CD4-positive, alpha-beta memory T cell (primary cell): ENCODE measurements at regions not wholly inside any gene's neighbourhood (a gene's known extent, or its start where the extent isn't known, plus 50 kb on each side); places are given as distances from the start of the nearest gene placed in this dataset.

Source experiments
- CTCF ChIA-PET: fragments of 350-600 bp; sonication (Branson Sonifier 250); formaldehyde crosslinking; loops from one replicate; lab custom pipeline; 2021; ENCODE audit warnings: inconsistent platforms; ENCODE audit not compliant: partially characterized antibody; lab: Charles Lee
- POLR2A ChIA-PET: fragments of 350-600 bp; sonication (Branson Sonifier 250); formaldehyde crosslinking; loops from one replicate; lab custom pipeline; 2021; ENCODE audit not compliant: partially characterized antibody; lab: Charles Lee
- DNase-seq, 5 donors: peaks; one replicate each; pipeline versions ENCODE4 v3.0.0 to v3.0.0-alpha.2; 2020 to 2022; ENCODE audit warnings: mixed read lengths in 1 of 5
- H3K27ac ChIP-seq: one replicate; pipeline ENCODE4 v1.7.0; 2013; ENCODE audit warnings: low read depth, low read length
- H3K27me3 ChIP-seq: 2 replicates; pipeline ENCODE4 v1.7.0; 2013; ENCODE audit warnings: mild to moderate bottlenecking, low read length, moderate library complexity; ENCODE audit not compliant: insufficient read depth
- H3K36me3 ChIP-seq: 2 replicates; pipeline ENCODE4 v1.7.0; 2013; ENCODE audit warnings: mild to moderate bottlenecking, low read length, moderate library complexity; ENCODE audit not compliant: insufficient read depth
- H3K4me1 ChIP-seq: 2 replicates; pipeline ENCODE4 v1.7.0; 2013; ENCODE audit warnings: mild to moderate bottlenecking, low read length, moderate library complexity; ENCODE audit not compliant: insufficient read depth
- H3K4me3 ChIP-seq, 2 donors: one replicate each; pipeline ENCODE4 v1.7.0; 2013; ENCODE audit warnings: low read length in 2 of 2, mild to moderate bottlenecking in 1 of 2
- H3K9me3 ChIP-seq, 2 donors: one replicate each; pipeline ENCODE4 v1.7.0; 2013; ENCODE audit warnings: low read length in 2 of 2, control low read depth in 1 of 2; ENCODE audit not compliant: control insufficient read depth in 1 of 2
- H3K27ac Mint-ChIP-seq, 7 donors: one replicate each; pipeline ENCODE4 v1.8.0; 2020 to 2021; ENCODE audit warnings: mixed read lengths in 7 of 7, mild to moderate bottlenecking in 6 of 7, inconsistent platforms in 3 of 7, moderate library complexity in 3 of 7
- H3K27me3 Mint-ChIP-seq, 2 donors: one replicate each; pipeline ENCODE4 v1.8.0; 2020 to 2021; ENCODE audit warnings: mixed read lengths in 2 of 2
- H3K36me3 Mint-ChIP-seq, 2 donors: one replicate each; pipeline ENCODE4 v1.8.0; 2020 to 2021; ENCODE audit warnings: mixed read lengths in 2 of 2, inconsistent platforms in 1 of 2, mild to moderate bottlenecking in 1 of 2
- H3K4me1 Mint-ChIP-seq, 4 donors: one replicate each; pipeline ENCODE4 v1.8.0; 2020 to 2021; ENCODE audit warnings: mixed read lengths in 4 of 4, mild to moderate bottlenecking in 1 of 4
- H3K4me3 Mint-ChIP-seq, 8 donors: one replicate each; pipeline ENCODE4 v1.8.0; 2020 to 2021; ENCODE audit warnings: mixed read lengths in 8 of 8, mild to moderate bottlenecking in 7 of 8, moderate library complexity in 6 of 8, inconsistent platforms in 3 of 8
- H3K9me3 Mint-ChIP-seq, 8 donors: one replicate each; pipeline ENCODE4 v1.8.0; 2020 to 2021; ENCODE audit warnings: mixed read lengths in 8 of 8, mild to moderate bottlenecking in 5 of 8, inconsistent platforms in 3 of 8, moderate library complexity in 1 of 8
- intact Hi-C: fragments of 100-400 bp; cut with micrococcal nuclease; formaldehyde crosslinking; loops from one replicate; pipeline ENCODE4 v1.15.1; 2023

- H3K9me3 ChIP-seq = no peaks in the 10 kb centered on the region
- ChIA-PET CTCF (no interaction called here), POLR2A (no interaction called here)
- Mint-ChIP-seq H3K36me3 (no peaks in the 10 kb centered on the region), H3K4me3 (no peak overlapping the region), H3K4me1 (no peaks in the 10 kb centered on the region), H3K9me3 (peaks cover 0 to 3% (median 0%) of the 10 kb centered on the region in 8 donors), H3K27ac (no peak overlapping the region), H3K27me3 (peaks cover 5 to 12% of the 10 kb centered on the region in 2 donors)
- H3K27me3 ChIP-seq = no peaks in the 10 kb centered on the region
- no peak overlapping the region for H3K27ac ChIP-seq
- DNase-seq = no peak
- H3K36me3 ChIP-seq = no peaks in the 10 kb centered on the region
- H3K4me3 ChIP-seq = no peak overlapping the region
- intact Hi-C loops = no loop called here
- no peaks in the 10 kb centered on the region for H3K4me1 ChIP-seq
Observed at GRCh38 chr2:144703852-144704708, 184.2 kb upstream of the ZEB2 start.

DNA sequence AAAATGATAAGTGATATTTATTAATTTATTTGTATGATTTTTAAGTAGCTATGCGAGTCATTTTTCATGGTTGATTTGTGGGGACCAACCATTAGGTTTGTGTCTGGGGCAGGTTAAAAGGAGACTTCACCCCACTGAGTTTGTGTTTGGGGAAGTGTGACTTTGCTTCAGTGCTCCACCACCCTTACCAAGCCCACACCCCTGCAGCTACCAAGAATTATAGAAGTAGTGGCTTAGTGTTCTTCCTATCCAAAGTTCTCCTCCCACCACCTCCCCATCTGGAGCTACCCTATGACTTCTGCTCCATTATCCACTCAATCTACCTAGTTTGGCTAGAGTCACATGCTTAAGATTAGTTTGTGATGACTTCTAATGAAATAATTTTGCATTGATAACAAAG, 182.1 kb upstream of the ZEB2 start:
- H3K4me3 Mint-ChIP-seq = no peak overlapping the region
- DNase-seq = no peak
- Histone ChIP-seq H3K27ac (no peak overlapping the region), H3K36me3 (no peaks in the 10 kb centered on the region), H3K4me1 (no peaks in the 10 kb centered on the region), H3K9me3 (no peaks in the 10 kb centered on the region), H3K27me3 (no peaks in the 10 kb centered on the region), H3K4me3 (no peak overlapping the region)
- H3K27ac Mint-ChIP-seq = no peak overlapping the region
- peaks cover 0 to 3% (median 0%) of the 10 kb centered on the region in 8 donors for H3K9me3 Mint-ChIP-seq
- no peaks in the 10 kb centered on the region for H3K4me1 Mint-ChIP-seq
- POLR2A ChIA-PET = no interaction called here
- peaks cover 4 to 11% of the 10 kb centered on the region in 2 donors for H3K27me3 Mint-ChIP-seq
- intact Hi-C loops = no loop called here
- CTCF ChIA-PET = no interaction called here
- H3K36me3 Mint-ChIP-seq = no peaks in the 10 kb centered on the region

DNA sequence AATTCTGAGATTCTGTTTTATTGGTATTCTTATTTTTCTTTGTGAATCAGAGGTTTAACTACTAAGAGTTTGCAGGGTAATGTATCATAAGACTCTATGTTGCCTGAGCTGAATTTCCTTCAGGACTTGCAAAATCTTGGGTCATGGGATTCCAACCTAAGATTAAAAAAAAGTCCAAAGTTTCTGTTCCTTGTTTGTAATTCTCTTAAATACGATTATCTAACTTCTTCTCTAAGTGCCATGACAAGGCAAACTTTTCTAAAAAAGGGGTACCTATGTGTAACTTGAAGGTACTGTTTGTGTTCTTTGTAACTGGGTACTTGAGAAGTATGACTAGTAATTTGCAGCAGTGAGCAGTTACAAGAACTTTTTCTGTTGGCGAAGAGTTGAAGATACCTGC, 181.3 kb upstream of the ZEB2 start:
- Mint-ChIP-seq H3K27ac (peak overlapping the region in 1 of 7 donors; percentile 39), H3K36me3 (no peaks in the 10 kb centered on the region), H3K9me3 (peaks cover 0 to 3% (median 0%) of the 10 kb centered on the region in 8 donors), H3K4me3 (no peak overlapping the region), H3K27me3 (peaks cover 4 to 11% of the 10 kb centered on the region in 2 donors), H3K4me1 (no peaks in the 10 kb centered on the region)
- Histone ChIP-seq H3K36me3 (no peaks in the 10 kb centered on the region), H3K4me1 (no peaks in the 10 kb centered on the region), H3K27me3 (no peaks in the 10 kb centered on the region), H3K9me3 (no peaks in the 10 kb centered on the region), H3K4me3 (no peak overlapping the region), H3K27ac (no peak overlapping the region)
- POLR2A ChIA-PET = no interaction called here
- intact Hi-C loops = no loop called here
- DNase-seq = no peak
- CTCF ChIA-PET = no interaction called here

DNA sequence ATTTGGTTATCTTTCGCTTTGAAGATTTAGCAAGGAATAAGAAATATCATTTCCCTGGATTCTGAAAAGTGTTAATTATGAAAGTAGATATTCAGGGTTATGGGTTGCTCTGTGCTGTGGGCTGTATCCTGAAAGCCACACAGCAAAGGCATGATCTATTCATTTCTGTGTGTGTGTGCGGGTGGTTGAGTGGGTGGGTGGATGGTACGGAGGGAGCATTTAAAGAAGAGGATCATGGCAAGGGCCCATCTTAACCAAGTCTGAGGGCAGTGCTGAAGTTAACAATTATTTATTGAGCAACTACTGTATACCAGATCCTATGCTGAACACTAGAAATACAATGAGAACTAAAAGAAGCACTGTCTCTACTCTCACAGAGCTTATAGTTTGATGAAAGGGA, 178.2 kb upstream of the ZEB2 start:
- H3K4me1 ChIP-seq = no peaks in the 10 kb centered on the region
- Mint-ChIP-seq H3K27me3 (peaks cover 1 to 5% of the 10 kb centered on the region in 2 donors), H3K9me3 (peaks cover 0 to 3% (median 0%) of the 10 kb centered on the region in 8 donors), H3K4me1 (no peaks in the 10 kb centered on the region), H3K4me3 (no peak overlapping the region), H3K27ac (no peak overlapping the region), H3K36me3 (no peaks in the 10 kb centered on the region)
- H3K27ac ChIP-seq = no peak overlapping the region
- no peaks in the 10 kb centered on the region for H3K36me3 ChIP-seq
- H3K9me3 ChIP-seq = no peaks in the 10 kb centered on the region
- intact Hi-C loops = no loop called here
- H3K27me3 ChIP-seq = no peaks in the 10 kb centered on the region
- no peak overlapping the region for H3K4me3 ChIP-seq
- CTCF ChIA-PET = no interaction called here
- DNase-seq = no peak
- POLR2A ChIA-PET = no interaction called here

- Histone ChIP-seq H3K4me3 (no peak overlapping the region), H3K27me3 (no peaks in the 10 kb centered on the region), H3K9me3 (no peaks in the 10 kb centered on the region), H3K36me3 (no peaks in the 10 kb centered on the region), H3K4me1 (no peaks in the 10 kb centered on the region), H3K27ac (no peak overlapping the region)
- no peak overlapping the region for H3K27ac Mint-ChIP-seq
- H3K4me1 Mint-ChIP-seq = no peaks in the 10 kb centered on the region
- H3K27me3 Mint-ChIP-seq = peaks cover 0 to 3% of the 10 kb centered on the region in 2 donors
- no peak overlapping the region for H3K4me3 Mint-ChIP-seq
- POLR2A ChIA-PET = no interaction called here
- CTCF ChIA-PET = no interaction called here
- DNase-seq = no peak
- no peaks in the 10 kb centered on the region for H3K9me3 Mint-ChIP-seq
- intact Hi-C loops = no loop called here
- no peaks in the 10 kb centered on the region for H3K36me3 Mint-ChIP-seq
Observed at GRCh38 chr2:144695657-144696056, 175.7 kb upstream of the ZEB2 start.

- no peaks in the 10 kb centered on the region for H3K9me3 ChIP-seq
- Mint-ChIP-seq H3K9me3 (no peaks in the 10 kb centered on the region), H3K36me3 (no peaks in the 10 kb centered on the region), H3K27ac (no peak overlapping the region), H3K4me1 (no peaks in the 10 kb centered on the region), H3K27me3 (peaks cover 0 to 1% of the 10 kb centered on the region in 2 donors), H3K4me3 (no peak overlapping the region)
- no peak for DNase-seq
- ChIA-PET POLR2A (no interaction called here), CTCF (no interaction called here)
- intact Hi-C loops = no loop called here
- no peak overlapping the region for H3K4me3 ChIP-seq
- H3K36me3 ChIP-seq = no peaks in the 10 kb centered on the region
- no peak overlapping the region for H3K27ac ChIP-seq
- no peaks in the 10 kb centered on the region for H3K27me3 ChIP-seq
- H3K4me1 ChIP-seq = no peaks in the 10 kb centered on the region
Observed at GRCh38 chr2:144694456-144694855, 174.5 kb upstream of the ZEB2 start.

DNA sequence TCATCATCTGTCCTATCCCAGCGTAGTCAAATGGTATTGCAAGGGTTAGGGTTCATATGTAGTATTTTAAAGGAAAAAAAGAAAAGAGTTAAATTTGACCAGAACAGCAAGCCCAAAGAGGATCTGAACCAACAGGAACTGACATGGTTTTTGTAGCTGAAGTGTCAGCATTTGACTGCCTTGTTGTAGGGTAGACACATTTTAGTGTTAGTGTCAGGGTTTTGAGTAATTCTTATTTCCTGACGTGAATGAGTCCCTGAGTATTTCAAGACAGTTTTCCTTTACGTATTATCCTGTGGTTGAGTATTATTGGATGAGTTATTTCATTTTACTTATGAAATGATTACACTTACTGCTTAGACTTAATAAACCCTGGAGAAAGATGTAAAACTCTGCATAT, 173.3 kb upstream of the ZEB2 start:
- H3K27ac ChIP-seq = no peak overlapping the region
- H3K27ac Mint-ChIP-seq = no peak overlapping the region
- intact Hi-C loops = no loop called here

More for the DNA sequence above, 173.3 kb upstream of the ZEB2 start:
- no peaks in the 10 kb centered on the region for H3K36me3 ChIP-seq
- no peaks in the 10 kb centered on the region for H3K9me3 ChIP-seq
- no peaks in the 10 kb centered on the region for H3K27me3 ChIP-seq
- ChIA-PET POLR2A (no interaction called here), CTCF (no interaction called here)
- Mint-ChIP-seq H3K4me1 (no peaks in the 10 kb centered on the region), H3K4me3 (no peak overlapping the region), H3K36me3 (no peaks in the 10 kb centered on the region), H3K27me3 (peaks cover 0 to 1% of the 10 kb centered on the region in 2 donors), H3K9me3 (no peaks in the 10 kb centered on the region)
- H3K4me1 ChIP-seq = no peaks in the 10 kb centered on the region
- no peak for DNase-seq
- H3K4me3 ChIP-seq = no peak overlapping the region
